Activated naive CD8-positive, alpha-beta T cell treated with anti-CD3 and anti-CD28 coated beads, Interleukin-2, amount 50 U/mL, for 16 hours (primary cell): ENCODE measurements at regions not wholly inside any gene's neighbourhood (a gene's known extent, or its start where the extent isn't known, plus 50 kb on each side); places are given as distances from the start of the nearest gene placed in this dataset.
"Not testable (repeated sequence)": the region's sequence is repeated elsewhere in the genome, so short reads cannot be mapped to it uniquely, and the experiment has no call there.

ENCODE experiments used
- DNase-seq: peaks from one replicate; pipeline ENCODE4 v3.0.0-alpha.2; 2020; ENCODE audit warnings: low read depth, low spot score

DNA sequence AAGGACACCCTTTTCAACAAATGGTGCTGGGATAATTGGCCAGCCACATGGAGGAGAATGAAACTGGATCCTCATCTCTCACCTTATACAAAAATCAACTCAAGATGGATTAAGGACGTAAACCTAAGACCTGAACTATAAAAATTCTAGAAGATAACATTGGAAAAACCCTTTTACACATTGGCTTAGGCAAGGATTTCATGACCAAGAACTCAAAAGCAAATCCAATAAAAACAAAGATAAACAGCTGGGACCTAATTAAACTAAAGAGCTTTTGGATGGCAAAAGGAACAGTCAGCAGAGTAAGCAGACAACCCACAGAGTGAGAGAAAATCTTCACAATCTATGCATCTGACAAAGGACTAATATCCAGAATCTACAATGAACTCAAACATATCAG, 96.9 kb upstream of the BNIP2 start:
- DNase-seq = not testable (repeated sequence)

- not testable (repeated sequence) for DNase-seq
Measured at GRCh38 chr15:59783774-59784520, 94.8 kb upstream of the BNIP2 start.

DNA sequence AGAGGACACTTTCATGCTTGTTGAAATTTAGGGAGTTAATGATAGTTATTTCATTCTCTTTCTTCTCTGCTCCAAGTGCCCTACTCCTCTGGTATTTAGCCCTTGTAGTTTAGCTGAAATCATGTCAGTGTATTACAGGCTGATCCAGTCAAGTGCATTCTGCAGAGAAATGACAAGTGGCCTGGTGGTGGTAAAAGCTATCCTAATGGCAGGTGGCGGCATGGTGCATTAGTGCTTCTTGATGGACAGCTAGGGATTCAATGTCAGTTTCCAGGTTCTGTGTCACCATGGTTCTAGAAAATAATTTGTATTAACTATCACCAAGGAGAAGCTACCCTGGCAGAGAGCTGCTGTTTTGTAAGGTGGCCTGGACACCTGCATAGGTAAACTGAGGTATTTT, 90.0 kb upstream of the BNIP2 start:
- DNase-seq = no peak

DNA sequence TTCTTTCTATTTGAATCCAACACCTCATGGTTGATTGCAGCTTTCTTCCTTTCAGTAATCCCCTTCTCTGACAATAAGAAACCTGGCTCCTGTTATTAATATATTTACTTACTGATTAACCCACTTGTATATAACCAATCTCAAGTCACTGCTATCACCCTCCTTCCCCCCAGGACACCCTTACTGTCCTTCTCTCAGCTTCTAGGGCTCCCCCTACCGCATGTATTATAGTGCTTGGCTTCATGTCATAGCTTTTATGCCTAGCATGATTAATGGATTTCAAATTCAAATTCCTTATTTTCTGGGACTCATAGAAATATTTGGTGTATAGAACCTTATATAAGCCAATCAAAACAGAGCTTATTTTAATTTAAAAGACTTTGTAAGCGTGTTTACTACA, 75.7 kb upstream of the BNIP2 start:
- no peak for DNase-seq

- DNase-seq = no peak
Measured at GRCh38 chr15:59762558-59762957, 73.4 kb upstream of the BNIP2 start.

- DNase-seq = not testable (repeated sequence)
Measured at GRCh38 chr15:59760256-59760655, 71.1 kb upstream of the BNIP2 start.

GRCh38 chr15:59751552-59752413, 62.7 kb upstream of the BNIP2 start:
- DNase-seq = no peak

- DNase-seq = no peak
Measured at GRCh38 chr15:59746777-59747176, 57.7 kb upstream of the BNIP2 start.

DNA sequence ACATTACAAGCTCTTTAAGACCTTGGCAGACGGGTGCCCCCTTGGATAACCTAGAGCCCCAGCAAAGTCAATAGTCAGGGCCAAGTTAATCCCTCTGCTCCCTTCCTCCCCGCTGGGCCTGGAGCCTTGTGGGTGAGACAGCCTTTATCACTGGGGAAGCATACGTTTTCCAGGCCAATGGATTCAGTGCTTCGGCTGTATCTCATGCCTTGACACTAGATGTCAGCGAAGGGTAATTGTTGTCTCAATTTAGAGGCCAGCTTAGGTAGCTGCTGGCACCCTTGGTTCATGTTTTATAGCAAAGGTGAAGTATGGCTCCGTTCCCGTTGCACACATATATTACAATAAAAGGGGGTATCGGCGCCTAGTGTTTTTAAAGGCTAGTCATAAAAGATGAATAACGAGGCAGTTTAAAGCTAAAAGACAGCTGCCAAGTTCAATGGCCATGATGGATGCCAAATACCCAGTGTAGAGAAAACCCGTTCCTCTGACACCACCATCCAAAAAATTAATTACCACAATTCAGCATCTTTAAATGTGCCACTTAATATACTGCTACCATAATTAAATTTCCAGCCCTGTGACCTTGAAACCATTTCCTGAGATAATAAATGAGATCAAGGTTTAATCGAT, 52.3 kb upstream of the BNIP2 start:
- DNase-seq = no peak

GRCh38 chr15:59739557-59740186, 50.6 kb upstream of the BNIP2 start:
- DNase-seq = no peak
